HUES6 (cell line): ENCODE measurements at regions not wholly inside any gene's neighbourhood (a gene's known extent, or its start where the extent isn't known, plus 50 kb on each side); places are given as distances from the start of the nearest gene placed in this dataset.

Experiments
- H3K27ac ChIP-seq: 2 replicates; pipeline ENCODE4 v1.7.0; 2013; ENCODE audit warnings: low read depth, mild to moderate bottlenecking, low read length, inconsistent platforms
- H3K27me3 ChIP-seq: 2 replicates; pipeline ENCODE4 v1.6.1; 2013; ENCODE audit warnings: low read length; ENCODE audit not compliant: control insufficient read depth, insufficient read depth
- H3K36me3 ChIP-seq: 2 replicates; pipeline ENCODE4 v1.6.1; 2013; ENCODE audit warnings: low read length; ENCODE audit not compliant: control insufficient read depth, insufficient read depth
- H3K4me1 ChIP-seq: 2 replicates; pipeline ENCODE4 v1.6.1; 2013; ENCODE audit warnings: low read length; ENCODE audit not compliant: control insufficient read depth, insufficient read depth
- H3K4me3 ChIP-seq: 2 replicates; pipeline ENCODE4 v1.5.1; 2013; ENCODE audit warnings: low read depth, low read length
- H3K9ac ChIP-seq: one replicate; pipeline ENCODE4 v1.6.1; 2013; ENCODE audit warnings: mild to moderate bottlenecking, low read length
- H3K9me3 ChIP-seq: 2 replicates; pipeline ENCODE4 v1.6.1; 2013; ENCODE audit warnings: low read depth, low read length; ENCODE audit not compliant: control insufficient read depth, insufficient read depth

DNA sequence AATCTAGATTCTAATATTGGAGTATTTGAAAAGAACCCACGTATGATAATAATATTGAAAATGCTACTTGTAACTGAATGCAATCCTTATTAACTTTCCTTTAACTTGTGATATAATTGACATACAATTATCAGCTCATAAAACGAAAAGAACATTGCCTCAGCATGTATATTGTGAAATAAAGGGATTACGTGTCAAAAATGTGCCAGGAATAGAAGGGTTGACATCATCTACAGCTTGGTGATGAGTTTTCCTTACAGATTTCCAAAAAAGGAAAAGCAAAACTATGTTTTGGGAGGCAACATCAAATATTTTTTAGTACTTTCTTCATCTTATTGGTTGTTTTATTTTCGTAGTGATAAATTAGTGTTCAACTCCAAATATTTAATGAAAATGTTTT is 266.0 kb upstream of the PTGER4 start:
- Histone ChIP-seq H3K4me1 (no peaks in the 10 kb centered on the region), H3K9me3 (no peaks in the 10 kb centered on the region), H3K27ac (no peak overlapping the region), H3K4me3 (no peak overlapping the region), H3K36me3 (no peaks in the 10 kb centered on the region), H3K27me3 (no peaks in the 10 kb centered on the region), H3K9ac (no peak overlapping the region)

DNA sequence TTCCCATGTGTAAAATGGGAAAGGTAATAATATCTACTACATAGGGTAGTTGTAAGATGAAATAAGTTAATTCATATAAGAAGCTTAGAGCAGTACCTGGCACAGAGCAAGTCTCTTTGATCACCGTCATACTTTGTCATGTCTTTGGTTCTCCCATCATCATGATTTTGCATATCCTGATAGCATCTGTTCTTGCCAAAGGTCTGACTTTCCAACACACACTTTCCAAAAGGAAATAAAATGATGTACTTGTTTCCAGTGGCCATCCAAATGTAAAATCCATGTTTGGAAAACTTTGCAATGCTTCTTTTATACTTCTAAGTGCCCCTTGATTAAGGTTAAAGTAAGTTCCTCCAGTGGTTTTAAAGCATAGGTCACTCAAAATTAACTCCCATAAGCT is 266.9 kb upstream of the PTGER4 start:
- Histone ChIP-seq H3K27me3 (no peaks in the 10 kb centered on the region), H3K27ac (no peak overlapping the region), H3K36me3 (no peaks in the 10 kb centered on the region)

DNA sequence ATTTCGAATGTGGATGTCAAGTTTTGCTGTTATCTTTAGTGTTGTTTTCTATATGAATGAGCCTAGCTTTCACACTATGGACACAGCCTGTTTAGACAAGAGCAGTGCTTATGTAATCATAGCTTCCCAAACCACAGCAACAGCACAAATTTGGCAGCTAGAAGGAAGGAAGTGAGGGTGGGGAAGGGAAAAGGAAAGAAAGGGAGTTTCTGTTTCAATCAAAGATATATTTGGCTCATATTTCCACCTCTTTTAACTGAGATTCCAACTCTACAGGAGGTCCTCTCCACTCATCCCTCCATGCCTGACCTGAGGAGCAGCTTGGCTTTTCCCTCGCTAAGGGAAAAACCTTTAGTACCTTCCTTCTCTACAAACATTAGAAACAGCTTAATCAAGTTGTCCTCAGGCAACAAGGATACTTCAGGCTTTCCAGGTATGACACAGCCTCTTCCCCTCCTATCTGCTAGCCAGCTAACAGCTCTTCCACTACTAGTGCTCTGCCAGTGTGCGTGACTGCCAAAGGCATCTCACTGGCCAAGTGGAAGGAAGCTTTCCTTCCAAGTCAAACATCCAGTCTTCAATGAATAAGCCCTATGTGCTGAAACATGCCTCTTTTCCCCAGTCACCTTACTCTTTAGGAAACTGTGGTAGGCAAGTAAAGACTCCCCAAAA is 268.6 kb upstream of the PTGER4 start:
- no peaks in the 10 kb centered on the region for H3K9me3 ChIP-seq
- no peak overlapping the region for H3K27ac ChIP-seq
- H3K4me3 ChIP-seq: no peak overlapping the region
- H3K4me1 ChIP-seq: no peaks in the 10 kb centered on the region
- H3K27me3 ChIP-seq: no peaks in the 10 kb centered on the region
- H3K9ac ChIP-seq: no peak overlapping the region
- H3K36me3 ChIP-seq: no peaks in the 10 kb centered on the region

More for the DNA sequence above, 266.9 kb upstream of the PTGER4 start:
- no peaks in the 10 kb centered on the region for H3K4me1 ChIP-seq
- H3K9ac ChIP-seq: no peak overlapping the region
- no peak overlapping the region for H3K4me3 ChIP-seq
- no peaks in the 10 kb centered on the region for H3K9me3 ChIP-seq

DNA sequence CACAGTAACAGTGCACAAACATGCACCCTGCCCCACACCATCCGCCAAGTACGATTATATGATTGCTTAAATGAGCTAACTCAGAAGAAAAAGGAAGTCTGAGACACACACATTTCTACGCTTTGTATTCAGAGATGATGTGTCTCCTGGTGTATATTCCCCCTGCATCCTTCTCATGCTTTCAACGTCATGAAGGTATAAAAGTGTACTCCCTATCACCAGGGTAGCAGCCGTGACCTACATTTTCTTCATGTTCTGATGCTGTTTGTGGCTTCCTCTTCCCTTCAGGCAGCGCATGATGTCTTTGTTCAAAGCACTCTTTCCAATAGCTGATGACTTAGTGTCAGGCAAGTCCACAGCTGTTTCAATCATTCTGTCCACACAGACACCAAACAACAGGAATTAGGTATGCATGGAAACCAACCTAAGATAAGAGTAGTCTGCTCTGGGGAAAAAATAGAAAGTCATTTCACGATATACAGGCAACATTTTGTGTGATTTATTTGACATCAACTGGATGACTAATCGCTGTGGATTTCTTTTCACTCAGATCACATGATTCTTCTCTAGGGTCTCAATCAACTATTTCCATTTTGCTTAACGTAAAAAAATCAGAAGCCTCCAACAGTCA is 269.4 kb upstream of the PTGER4 start:
- H3K9ac ChIP-seq: no peak overlapping the region
- no peaks in the 10 kb centered on the region for H3K27me3 ChIP-seq
- no peak overlapping the region for H3K27ac ChIP-seq
- H3K4me1 ChIP-seq: no peaks in the 10 kb centered on the region
- no peaks in the 10 kb centered on the region for H3K9me3 ChIP-seq
- no peaks in the 10 kb centered on the region for H3K36me3 ChIP-seq
- no peak overlapping the region for H3K4me3 ChIP-seq

DNA sequence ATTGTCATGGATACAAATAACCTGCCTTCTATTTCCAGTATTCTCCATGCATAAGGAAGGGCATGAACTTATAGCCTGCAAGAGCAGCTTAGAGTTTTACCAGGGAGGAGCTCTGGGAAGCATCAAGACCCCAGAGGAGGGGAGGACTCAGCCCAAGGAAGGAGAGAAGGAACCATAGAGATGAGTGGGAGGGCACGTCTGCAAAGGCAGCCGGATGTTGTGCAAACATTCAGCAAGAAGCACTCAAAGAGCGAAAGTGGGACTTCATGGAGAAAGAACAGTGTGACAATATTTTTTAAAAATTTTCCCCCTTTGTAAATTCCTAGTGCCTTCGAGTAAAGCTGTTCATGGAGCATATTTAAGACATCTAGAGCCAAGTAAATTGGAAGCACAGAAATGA is 270.1 kb upstream of the PTGER4 start:
- Histone ChIP-seq H3K4me3 (no peak overlapping the region), H3K4me1 (no peaks in the 10 kb centered on the region)

DNA sequence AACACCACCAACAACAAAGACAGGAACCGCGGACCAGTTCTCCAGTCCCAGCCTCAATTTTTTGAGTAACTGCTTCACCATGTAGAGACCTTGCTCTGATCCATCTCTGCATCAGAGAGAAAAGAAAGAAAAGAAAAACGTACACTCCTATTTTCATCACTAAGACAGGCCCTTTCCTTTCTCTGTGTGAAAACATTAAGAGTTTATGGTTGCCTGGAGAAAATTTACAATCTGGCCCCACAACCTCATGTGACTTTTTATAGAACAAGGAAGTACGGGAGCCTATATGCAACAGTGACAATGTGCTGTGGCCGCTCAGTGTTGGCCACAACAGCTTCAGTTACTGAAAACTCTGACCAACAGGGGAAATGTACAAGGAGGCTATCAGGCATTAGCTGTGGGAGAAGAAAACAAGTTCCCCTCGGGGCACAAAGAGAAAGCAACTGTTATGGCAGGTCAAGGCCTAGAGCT is 272.9 kb upstream of the PTGER4 start:
- H3K4me3 ChIP-seq: no peak overlapping the region
- no peaks in the 10 kb centered on the region for H3K36me3 ChIP-seq
- H3K4me1 ChIP-seq: no peaks in the 10 kb centered on the region
- no peak overlapping the region for H3K9ac ChIP-seq
- no peak overlapping the region for H3K27ac ChIP-seq
- no peaks in the 10 kb centered on the region for H3K9me3 ChIP-seq
- no peaks in the 10 kb centered on the region for H3K27me3 ChIP-seq

More for the DNA sequence above, 270.1 kb upstream of the PTGER4 start:
- Histone ChIP-seq H3K36me3 (no peaks in the 10 kb centered on the region), H3K9ac (no peak overlapping the region), H3K27me3 (no peaks in the 10 kb centered on the region), H3K27ac (no peak overlapping the region), H3K9me3 (no peaks in the 10 kb centered on the region)

DNA sequence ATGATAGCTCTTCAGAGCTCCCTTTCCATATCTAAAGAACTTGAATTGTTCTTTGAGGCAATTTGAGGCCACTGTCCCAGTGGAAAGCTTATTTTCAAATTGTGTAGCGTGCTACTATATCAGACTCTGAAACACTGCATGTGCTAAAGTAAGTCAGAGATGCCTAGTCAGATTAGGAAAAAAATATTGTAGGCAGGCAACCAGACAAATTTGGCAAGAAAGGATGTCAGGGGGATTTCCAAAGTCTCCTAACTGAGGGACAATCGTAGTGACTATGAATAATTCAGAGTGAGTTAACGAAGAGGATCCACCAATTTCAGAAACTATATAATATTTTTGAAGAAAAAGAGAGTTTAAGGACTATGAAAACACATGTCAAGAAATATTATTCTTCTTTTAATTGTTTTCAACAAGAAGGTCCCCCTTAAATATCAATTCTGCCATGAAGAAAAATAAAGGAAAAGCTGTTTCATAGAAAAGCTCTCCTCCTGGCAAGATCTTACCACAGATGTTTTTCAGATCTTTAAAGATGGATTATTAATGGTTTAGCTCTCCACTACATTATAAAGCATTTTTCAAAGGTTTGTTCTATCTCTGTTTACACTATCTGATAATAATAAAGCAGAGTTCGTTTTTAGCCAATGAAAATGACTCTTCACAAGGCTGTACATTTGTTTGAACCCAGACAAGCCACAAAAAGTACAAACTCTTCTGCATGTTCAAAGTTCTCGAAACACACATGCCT is 273.5 kb upstream of the PTGER4 start:
- peaks cover 2% of the 10 kb centered on the region; the same call in 1 of the 2 replicates for H3K4me1 ChIP-seq
- H3K9me3 ChIP-seq: no peaks in the 10 kb centered on the region
- H3K4me3 ChIP-seq: no peak overlapping the region
- no peak overlapping the region for H3K27ac ChIP-seq
- H3K27me3 ChIP-seq: no peaks in the 10 kb centered on the region
- H3K36me3 ChIP-seq: no peaks in the 10 kb centered on the region
- no peak overlapping the region for H3K9ac ChIP-seq

DNA sequence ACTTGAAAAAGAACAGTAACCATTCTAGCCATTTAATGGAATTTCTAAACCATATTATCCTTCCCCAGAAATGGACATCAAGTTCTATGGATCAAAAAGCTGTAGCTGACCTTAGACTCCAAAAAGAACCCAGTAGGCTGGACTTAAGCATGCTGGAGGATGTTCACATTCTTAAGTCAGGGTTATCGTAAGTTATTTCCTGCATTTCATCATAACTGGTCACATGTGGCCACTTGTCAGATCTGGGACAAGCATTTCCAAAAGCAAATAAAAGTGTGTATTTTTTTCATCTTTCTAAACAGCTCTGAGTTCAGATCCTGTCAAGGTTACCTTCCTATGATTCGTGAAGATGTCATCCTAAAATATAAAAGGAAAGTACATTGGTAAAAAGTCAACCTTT is 274.5 kb upstream of the PTGER4 start:
- Histone ChIP-seq H3K36me3 (no peaks in the 10 kb centered on the region), H3K4me3 (no peak overlapping the region), H3K4me1 (peaks cover 2% of the 10 kb centered on the region; the same call in 1 of the 2 replicates), H3K27ac (no peak overlapping the region), H3K27me3 (no peaks in the 10 kb centered on the region), H3K9me3 (no peaks in the 10 kb centered on the region), H3K9ac (no peak overlapping the region)

DNA sequence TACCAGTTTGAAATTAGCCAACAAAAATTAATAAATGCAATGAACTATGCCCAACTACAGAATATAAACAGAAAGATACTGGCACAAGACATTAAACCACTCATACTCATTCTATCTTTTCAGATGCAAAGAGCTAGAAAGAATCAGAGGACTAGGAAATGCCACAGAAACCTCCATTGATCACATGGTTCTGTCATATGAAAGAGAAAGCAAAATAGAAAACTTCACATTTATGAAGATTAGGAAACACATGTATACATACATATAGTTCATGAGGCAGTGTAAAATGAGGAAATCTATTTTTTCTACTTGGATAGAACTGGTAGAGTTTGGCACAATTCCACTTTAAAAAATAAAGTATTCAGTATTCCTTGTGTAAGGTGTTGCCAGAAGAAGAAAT is 275.1 kb upstream of the PTGER4 start:
- H3K4me1 ChIP-seq: peaks cover 2% of the 10 kb centered on the region; the same call in 1 of the 2 replicates
- no peak overlapping the region for H3K4me3 ChIP-seq
- no peaks in the 10 kb centered on the region for H3K36me3 ChIP-seq
- H3K9ac ChIP-seq: no peak overlapping the region
- H3K27ac ChIP-seq: no peak overlapping the region
- H3K9me3 ChIP-seq: no peaks in the 10 kb centered on the region
- H3K27me3 ChIP-seq: no peaks in the 10 kb centered on the region

DNA sequence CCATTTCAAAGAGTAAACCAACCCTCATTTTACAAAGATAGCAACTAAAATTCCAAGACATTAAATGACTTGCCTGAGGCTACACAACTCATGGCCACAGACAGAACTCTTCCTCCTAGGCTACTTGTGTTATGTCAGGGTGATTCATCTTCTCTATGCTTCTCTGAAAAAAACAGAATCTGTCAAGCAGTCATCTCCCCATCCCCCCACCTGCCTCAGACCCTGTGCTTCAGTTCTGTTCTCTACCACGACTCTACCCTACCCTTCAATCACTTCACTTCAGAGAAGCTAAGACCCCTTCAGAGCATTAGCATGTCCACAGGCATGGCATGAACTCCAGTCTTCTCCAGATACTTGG is 277.7 kb upstream of the PTGER4 start:
- H3K9me3 ChIP-seq: no peaks in the 10 kb centered on the region
- H3K36me3 ChIP-seq: no peaks in the 10 kb centered on the region
- H3K27me3 ChIP-seq: no peaks in the 10 kb centered on the region
- peaks cover 2% of the 10 kb centered on the region; the same call in 1 of the 2 replicates for H3K4me1 ChIP-seq
- no peak overlapping the region for H3K27ac ChIP-seq
- H3K4me3 ChIP-seq: no peak overlapping the region
- no peak overlapping the region for H3K9ac ChIP-seq
